Choroid plexus epithelial cell (primary cell): ENCODE measurements at regions not wholly inside any gene's neighbourhood (a gene's known extent, or its start where the extent isn't known, plus 50 kb on each side); places are given as distances from the start of the nearest gene placed in this dataset.

ENCODE experiments used
- DNase-seq: peaks from one replicate; pipeline ENCODE4 v3.0.0-alpha.2; 2010; ENCODE audit warnings: low read depth
- H3K4me3 ChIP-seq: 2 replicates; pipeline ENCODE4 v1.5.1; 2011; ENCODE audit warnings: low read depth, mild to moderate bottlenecking, control low read depth, low read length, moderate library complexity
- TF ChIP-seq, protein P1 (sequence below): conservative IDR thresholded peaks from 2 replicates; pipeline ENCODE4 v1.5.1; 2011; ENCODE audit warnings: low read depth, mild to moderate bottlenecking, control low read depth, inconsistent platforms, low read length, moderate library complexity

- no peak for DNase-seq
- TF ChIP-seq, protein P1, sequence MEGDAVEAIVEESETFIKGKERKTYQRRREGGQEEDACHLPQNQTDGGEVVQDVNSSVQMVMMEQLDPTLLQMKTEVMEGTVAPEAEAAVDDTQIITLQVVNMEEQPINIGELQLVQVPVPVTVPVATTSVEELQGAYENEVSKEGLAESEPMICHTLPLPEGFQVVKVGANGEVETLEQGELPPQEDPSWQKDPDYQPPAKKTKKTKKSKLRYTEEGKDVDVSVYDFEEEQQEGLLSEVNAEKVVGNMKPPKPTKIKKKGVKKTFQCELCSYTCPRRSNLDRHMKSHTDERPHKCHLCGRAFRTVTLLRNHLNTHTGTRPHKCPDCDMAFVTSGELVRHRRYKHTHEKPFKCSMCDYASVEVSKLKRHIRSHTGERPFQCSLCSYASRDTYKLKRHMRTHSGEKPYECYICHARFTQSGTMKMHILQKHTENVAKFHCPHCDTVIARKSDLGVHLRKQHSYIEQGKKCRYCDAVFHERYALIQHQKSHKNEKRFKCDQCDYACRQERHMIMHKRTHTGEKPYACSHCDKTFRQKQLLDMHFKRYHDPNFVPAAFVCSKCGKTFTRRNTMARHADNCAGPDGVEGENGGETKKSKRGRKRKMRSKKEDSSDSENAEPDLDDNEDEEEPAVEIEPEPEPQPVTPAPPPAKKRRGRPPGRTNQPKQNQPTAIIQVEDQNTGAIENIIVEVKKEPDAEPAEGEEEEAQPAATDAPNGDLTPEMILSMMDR: no peak
- no peak overlapping the region for H3K4me3 ChIP-seq
Measured at GRCh38 chr5:27482663-27483062, 444.3 kb upstream of the CDH9 start.

GRCh38 chr5:27479859-27480258 is 441.5 kb upstream of the CDH9 start:
- TF ChIP-seq, protein P1: no peak
- no peak overlapping the region for H3K4me3 ChIP-seq
- no peak for DNase-seq

DNA sequence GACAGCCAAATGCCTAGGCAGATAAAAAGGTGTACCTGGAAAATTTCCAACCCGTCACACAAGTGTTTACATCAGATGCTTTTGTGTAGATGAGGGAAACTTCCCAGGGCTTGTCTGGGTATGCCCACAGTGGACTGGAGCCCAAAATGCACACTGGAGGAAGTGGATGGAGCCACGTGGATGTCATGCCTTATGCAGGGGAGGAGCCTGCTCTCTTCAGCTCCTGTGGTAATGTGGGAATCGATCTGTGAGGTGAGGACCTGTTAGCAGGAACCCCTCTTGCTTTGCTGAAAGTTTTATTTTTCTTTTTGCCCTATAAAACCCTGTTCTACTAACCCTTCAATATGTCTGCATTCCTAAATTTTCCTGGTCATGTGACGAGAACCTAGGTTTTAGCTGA is 439.2 kb upstream of the CDH9 start:
- DNase-seq: no peak
- TF ChIP-seq, protein P1: no peak
- no peak overlapping the region for H3K4me3 ChIP-seq

GRCh38 chr5:27476356-27476988 is 438.1 kb upstream of the CDH9 start:
- TF ChIP-seq, protein P1: no peak
- DNase-seq: no peak

GRCh38 chr5:27475063-27475462 is 436.7 kb upstream of the CDH9 start:
- no peak for DNase-seq
- TF ChIP-seq, protein P1: no peak
- no peak overlapping the region for H3K4me3 ChIP-seq

More at GRCh38 chr5:27476356-27476988, 438.1 kb upstream of the CDH9 start:
- H3K4me3 ChIP-seq: no peak overlapping the region

GRCh38 chr5:27474395-27474794 is 436.0 kb upstream of the CDH9 start:
- H3K4me3 ChIP-seq: no peak overlapping the region
- DNase-seq: peak; percentile 10
- TF ChIP-seq, protein P1: no peak

DNA sequence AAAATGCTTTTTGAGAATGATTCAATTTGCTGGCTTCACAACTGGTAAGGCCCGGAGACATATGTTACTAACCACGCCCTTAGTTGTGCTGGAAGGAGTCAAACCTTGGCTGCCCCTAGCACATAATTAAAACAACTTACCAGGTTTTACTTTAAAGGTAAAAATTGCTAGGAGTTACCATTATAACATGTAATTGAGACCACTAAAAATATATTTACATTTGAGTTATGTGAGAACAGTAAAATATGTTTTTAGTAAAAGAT is 435.6 kb upstream of the CDH9 start:
- TF ChIP-seq, protein P1: no peak
- H3K4me3 ChIP-seq: no peak overlapping the region
- DNase-seq: peak; percentile 3
